GM18861 (cell line): ENCODE measurements at regions not wholly inside any gene's neighbourhood (a gene's known extent, or its start where the extent isn't known, plus 50 kb on each side); places are given as distances from the start of the nearest gene placed in this dataset.
"Not testable (repeated sequence)": the region's sequence is repeated elsewhere in the genome, so short reads cannot be mapped to it uniquely, and the experiment has no call there.

Source experiments
- ATAC-seq: cut with Tn5 transposase; IDR thresholded peaks from one replicate; pipeline ENCODE4 v1.9.1; 2021; ENCODE audit not compliant: unreplicated experiment

DNA sequence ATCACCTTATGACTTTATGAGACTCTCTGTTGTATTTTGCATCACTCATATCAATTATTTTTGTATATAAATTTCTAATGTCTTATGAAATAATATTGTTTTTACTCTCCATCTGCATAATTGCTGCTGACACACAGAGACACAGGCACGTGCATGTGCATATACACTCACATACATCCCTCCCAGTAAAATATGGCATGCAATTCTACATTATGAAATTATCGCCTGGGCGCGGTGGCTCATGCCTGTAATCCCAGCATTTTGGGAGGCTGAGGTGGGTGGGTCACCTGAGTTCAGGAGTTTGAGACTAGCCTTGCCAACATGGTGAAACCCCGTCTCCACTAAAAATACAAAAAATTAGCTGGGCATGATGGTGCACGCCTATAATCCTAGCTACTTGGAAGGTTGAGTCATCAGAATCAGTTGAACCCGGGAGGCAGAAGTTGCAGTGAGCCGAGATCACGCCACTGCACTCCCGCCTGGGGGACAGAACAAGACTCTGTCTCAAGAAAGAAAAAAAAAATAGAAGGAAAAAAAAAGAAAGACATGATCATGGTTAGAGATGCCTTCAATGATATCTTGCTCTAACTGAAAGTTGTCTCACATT lies 96.7 kb upstream of the LUZP2 start:
- ATAC-seq = no peak

DNA sequence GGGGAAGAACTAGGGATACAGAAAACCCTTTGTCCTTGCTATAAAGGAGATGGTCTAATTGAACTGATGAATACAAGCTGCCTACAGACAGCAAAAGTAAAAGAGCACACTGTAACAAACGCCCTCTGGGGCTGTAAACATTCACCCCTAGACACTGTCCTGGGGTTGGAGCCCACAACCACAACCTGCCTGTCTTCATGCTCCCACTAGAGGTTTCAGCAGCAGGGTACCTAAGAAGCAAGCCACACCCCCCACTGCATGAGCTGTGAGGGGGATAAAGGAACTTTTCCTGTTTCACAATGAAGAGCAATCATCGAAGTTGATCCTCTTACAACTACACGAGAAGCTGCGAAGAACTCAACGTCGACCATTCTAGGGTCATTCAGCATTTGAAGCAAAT lies 90.5 kb upstream of the LUZP2 start:
- ATAC-seq = no peak

DNA sequence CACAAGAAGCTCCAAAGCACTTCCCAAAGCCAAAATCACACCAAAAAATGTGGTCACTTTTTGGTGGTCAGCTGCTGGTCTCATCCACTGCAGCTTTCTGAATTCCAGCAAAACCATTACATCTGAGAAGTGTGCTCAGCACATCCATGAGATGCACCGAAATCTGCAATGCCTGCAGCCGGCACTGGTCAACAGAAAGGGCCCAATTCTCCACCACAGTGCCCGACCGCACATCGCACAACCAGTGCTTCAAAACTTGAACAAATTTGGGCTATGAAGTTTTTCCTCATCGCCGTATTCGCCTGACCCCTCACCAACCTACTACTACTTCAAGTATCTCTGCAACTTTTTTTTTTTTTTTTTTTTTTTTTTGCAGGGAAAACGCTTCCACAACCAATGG lies 89.9 kb upstream of the LUZP2 start:
- no peak for ATAC-seq

DNA sequence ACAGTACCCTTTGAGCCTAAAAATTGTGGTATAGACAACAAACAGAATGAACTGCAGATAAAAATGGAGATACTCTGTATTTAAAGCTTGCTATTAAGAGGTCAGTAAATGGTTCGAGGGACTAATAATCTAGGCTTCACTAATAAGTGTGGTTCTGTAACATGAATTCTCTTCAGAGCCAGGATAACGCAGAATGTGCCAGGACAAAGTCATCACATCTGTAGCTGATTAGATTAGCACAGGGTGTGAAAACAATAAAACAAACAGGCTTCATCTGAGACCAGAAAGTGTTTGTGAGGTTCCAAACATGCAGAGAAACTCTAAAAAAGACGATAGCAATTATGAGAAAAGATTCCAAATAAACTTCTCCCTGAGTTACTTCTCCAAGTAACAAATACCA lies 89.1 kb upstream of the LUZP2 start:
- ATAC-seq = no peak

DNA sequence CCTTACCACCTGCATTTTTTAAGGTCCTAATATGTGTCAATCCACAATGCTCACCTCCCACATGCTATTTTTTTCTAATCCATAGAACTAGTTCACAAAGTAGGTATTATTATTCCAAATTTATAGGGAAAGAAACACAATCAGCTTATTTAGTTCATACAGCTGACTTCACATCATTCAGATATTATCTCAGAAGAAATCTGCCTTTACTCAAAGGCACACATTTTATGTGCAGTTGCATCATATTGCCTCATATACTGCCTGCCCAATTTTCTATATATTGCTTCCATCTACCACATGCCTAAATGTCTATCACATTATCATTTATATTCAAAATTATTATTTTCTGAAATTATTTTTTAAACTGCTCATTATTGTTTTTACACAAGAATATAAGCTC lies 88.7 kb upstream of the LUZP2 start:
- ATAC-seq = no peak

DNA sequence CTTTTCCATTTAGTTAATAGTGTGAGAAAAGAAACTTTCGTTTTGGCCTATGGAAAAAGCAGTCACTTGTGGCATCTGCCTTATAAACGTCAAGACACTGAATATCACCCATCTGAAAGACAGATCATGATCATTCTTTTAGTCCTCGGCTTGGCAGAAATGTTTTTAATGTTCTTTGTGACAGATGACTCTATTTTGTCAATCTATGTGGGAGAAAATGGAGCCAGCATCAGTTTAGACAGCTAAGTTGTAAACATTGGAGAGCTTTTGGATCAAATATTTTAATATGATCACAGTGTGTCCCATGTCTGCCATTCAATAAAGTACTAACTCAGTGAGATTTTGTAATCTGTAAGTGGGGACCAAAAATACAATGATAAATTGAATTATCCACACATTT lies 85.1 kb upstream of the LUZP2 start:
- no peak for ATAC-seq

DNA sequence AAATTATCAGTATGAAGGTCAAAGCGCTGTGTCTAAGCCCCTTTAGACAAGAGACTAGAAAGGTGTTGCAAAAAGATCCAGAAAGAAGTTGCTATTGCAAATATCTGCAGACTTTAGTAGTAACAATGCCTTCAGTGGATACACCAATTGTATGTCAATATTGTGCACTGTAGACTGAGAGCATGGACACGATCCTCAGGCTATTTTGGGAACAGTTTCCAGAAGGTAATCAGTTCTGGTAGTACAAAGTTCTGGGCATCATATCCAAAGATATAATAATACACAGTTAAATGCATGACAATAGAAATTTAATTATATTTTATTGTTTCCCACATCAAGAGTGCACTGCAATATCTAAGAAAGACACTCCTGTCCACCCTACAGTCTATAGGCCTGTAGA lies 84.1 kb upstream of the LUZP2 start:
- no peak for ATAC-seq

DNA sequence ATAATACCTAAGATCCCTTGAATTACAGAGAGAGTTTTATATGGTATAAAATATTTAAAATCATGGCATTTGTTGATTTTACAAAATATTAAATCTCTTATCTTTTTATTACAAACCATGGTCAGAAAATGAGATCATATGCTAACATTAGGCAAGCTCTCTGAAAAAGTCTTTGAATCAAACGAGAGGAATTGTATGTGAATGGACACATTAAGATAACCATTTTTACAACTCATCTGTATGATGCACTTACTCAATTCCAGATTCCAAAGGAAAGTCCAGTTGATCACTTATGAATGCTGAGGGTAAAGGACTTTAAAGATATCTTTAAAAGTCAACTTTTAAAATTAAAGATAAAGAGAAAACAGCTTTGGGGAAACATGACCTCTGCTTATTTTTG lies 83.5 kb upstream of the LUZP2 start:
- no peak for ATAC-seq

DNA sequence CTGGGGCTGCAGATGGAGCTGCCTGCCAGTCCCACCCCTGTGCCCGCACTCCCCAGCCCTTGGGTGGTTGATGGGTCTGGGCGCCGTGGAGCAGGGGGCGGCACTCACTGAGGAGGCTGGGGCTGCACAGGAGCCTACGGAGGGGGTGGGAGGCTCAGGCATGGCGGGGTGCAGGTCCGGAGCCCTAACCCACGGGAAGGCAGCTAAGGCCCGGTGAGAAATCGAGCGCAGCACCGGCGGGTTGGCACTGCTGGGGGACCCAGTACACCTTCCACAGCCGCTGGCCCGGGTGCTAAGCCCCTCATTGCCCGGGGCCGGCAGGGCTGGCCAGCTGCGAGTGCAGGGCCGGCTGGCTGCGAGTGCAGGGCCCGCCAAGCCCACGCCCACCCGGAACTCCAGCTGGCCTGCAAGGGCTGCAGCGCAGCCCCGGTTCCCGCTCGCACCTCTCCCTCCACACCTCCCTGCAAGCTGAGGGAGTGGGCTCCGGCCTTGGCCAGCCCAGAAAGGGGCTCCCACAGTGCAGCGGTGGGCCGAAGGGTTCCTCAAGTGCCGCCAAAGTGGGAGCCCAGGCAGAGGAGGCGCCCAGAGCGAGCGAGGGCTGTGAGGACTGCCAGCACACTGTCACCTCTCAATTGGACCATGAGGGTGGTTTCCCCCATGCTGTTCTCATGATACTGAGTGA lies 80.8 kb upstream of the LUZP2 start:
- ATAC-seq = not testable (repeated sequence)

DNA sequence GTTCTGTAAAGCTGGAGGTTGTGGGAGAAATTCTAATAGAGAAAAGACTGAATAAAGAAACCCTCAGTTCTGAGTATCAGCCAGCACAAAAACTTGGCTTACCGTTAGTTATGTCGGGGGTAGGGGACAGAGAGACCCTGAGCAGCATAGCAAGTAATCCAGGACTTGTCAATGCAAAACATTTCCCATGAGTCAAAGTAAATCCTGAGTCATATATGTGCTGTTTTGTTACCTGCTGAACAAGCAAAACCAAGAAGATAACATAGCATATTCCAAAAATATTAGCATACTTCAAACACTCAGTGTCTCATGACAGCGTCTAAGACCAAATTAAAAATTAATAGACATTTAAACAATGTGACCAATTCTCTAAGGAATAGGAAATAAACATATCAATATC lies 75.1 kb upstream of the LUZP2 start:
- ATAC-seq = no peak

DNA sequence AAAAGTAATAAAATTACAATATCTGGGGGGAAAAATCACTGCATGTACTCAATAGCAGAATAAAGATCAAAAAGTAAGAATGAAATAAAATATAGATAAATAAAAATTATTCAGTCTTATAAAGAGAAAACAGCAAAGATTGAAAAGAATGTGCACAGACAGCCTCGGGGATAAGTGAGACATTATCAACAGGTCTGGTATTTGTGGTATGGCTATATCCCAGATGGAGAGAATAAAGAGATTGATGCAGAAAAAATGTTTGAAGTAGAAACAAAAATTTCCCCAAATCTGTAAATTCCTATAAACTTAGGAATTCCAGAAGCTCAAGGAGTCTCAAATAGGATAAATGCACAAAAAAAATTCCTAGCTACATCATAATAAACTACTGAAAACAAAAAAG lies 74.5 kb upstream of the LUZP2 start:
- no peak for ATAC-seq

DNA sequence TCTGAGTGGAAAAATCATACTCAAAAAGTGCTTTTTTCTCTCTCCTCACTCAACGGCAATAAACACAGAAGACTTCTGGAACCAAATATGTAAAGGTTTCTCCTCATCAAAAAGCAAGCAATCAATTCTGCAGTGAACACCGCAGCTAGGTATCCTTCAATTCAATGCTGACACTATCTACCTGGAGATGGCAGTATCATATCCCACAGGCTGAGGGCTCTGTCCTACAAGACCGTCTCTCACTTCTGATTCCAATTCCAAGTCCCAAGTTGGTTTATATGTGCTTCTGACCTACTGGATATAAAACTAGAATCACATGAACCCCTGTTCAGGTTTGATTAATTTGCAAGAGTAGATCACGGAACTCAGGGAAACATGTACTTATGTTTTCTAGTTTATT lies 59.7 kb upstream of the LUZP2 start:
- ATAC-seq = no peak
